ENCODE measurements at regions not wholly inside any gene's neighbourhood (a gene's known extent, or its start where the extent isn't known, plus 50 kb on each side); places are given as distances from the start of the nearest gene placed in this dataset.

DNA sequence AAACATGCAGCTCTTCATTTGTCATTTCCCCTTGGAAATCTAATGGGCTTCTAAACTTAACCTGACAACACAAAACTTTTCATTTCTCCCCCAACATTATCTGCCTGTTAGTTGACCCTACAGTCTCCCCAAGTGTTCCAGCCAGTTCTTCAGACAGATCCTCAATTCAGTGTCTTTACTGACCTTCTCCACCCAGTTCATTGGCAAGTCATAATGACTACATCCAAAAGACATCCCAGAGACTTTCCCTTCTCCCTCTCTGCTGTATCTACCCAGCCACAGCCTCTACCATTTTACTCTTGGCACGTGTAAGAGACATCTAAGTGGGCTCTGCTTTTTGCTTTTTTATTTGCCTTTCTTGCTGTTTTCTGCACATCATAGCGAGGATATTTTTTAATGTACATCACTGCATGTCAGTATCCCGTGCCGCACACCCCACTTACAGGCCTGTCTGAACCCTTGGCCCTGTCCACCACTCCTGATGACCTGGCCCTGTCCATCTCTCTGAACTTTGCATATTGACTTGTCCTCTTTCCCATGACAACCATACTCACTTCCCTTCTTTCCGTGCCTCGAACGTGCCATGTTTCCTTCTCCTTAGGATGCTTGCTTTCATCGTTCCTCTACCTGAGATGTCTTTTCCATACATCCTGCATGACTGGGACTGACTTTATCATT is 391.9 kb downstream of the IRS2 start:
- TF ChIP-seq, protein P1, sequence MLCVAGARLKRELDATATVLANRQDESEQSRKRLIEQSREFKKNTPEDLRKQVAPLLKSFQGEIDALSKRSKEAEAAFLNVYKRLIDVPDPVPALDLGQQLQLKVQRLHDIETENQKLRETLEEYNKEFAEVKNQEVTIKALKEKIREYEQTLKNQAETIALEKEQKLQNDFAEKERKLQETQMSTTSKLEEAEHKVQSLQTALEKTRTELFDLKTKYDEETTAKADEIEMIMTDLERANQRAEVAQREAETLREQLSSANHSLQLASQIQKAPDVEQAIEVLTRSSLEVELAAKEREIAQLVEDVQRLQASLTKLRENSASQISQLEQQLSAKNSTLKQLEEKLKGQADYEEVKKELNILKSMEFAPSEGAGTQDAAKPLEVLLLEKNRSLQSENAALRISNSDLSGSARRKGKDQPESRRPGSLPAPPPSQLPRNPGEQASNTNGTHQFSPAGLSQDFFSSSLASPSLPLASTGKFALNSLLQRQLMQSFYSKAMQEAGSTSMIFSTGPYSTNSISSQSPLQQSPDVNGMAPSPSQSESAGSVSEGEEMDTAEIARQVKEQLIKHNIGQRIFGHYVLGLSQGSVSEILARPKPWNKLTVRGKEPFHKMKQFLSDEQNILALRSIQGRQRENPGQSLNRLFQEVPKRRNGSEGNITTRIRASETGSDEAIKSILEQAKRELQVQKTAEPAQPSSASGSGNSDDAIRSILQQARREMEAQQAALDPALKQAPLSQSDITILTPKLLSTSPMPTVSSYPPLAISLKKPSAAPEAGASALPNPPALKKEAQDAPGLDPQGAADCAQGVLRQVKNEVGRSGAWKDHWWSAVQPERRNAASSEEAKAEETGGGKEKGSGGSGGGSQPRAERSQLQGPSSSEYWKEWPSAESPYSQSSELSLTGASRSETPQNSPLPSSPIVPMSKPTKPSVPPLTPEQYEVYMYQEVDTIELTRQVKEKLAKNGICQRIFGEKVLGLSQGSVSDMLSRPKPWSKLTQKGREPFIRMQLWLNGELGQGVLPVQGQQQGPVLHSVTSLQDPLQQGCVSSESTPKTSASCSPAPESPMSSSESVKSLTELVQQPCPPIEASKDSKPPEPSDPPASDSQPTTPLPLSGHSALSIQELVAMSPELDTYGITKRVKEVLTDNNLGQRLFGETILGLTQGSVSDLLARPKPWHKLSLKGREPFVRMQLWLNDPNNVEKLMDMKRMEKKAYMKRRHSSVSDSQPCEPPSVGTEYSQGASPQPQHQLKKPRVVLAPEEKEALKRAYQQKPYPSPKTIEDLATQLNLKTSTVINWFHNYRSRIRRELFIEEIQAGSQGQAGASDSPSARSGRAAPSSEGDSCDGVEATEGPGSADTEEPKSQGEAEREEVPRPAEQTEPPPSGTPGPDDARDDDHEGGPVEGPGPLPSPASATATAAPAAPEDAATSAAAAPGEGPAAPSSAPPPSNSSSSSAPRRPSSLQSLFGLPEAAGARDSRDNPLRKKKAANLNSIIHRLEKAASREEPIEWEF (IDR thresholded peaks at IDR 0.05; ENCODE audit: insufficient replicate concordance, low read depth, low read length): no peak
- no peak for TF ChIP-seq SRF (IDR thresholded peaks at IDR 0.05; ENCODE audit: low read depth in 2 of 2, low read length in 2 of 2)
- no peak for TF ChIP-seq POLR2AphosphoS2 (IDR thresholded peaks at IDR 0.05; ENCODE audit: low read depth, low read length)
- TF ChIP-seq USF2 (IDR thresholded peaks at IDR 0.05; ENCODE audit: borderline replicate concordance, low read depth, low read length): no peak
- no peak for TF ChIP-seq ZNF24 (IDR thresholded peaks at IDR 0.05)
- no peak for TF ChIP-seq CTCF (IDR thresholded peaks at IDR 0.05 in 2 of 3, conservative IDR thresholded peaks at IDR 0.05 in 1 of 3; ENCODE audit: control insufficient read depth in 2 of 3, extremely low read depth in 1 of 3, insufficient read depth in 1 of 3, low read depth in 3 of 3, low read length in 3 of 3)
- no peak for TF ChIP-seq ASH2L (IDR thresholded peaks at IDR 0.05; ENCODE audit: borderline replicate concordance, low read depth)
- TF ChIP-seq SUPT20H (IDR thresholded peaks at IDR 0.05; ENCODE audit: borderline replicate concordance, control insufficient read depth, low read depth, low read length): no peak
- TF ChIP-seq TBL1XR1 (IDR thresholded peaks at IDR 0.05; ENCODE audit: low read depth, low read length): no peak
- TF ChIP-seq ZBTB11 (CRISPR knock-in tag; IDR thresholded peaks at IDR 0.05): no peak
- TF ChIP-seq GABPA (IDR thresholded peaks at IDR 0.05; ENCODE audit: low read depth): no peak
- no peak for TF ChIP-seq ESRRA (IDR thresholded peaks at IDR 0.05; ENCODE audit: low read length)
- TF ChIP-seq CBX3 (IDR thresholded peaks at IDR 0.05; ENCODE audit: borderline replicate concordance, low read depth): no peak

All from GM12878 (cell line).